ENCODE measurements at regions not wholly inside any gene's neighbourhood (a gene's known extent, or its start where the extent isn't known, plus 50 kb on each side); places are given as distances from the start of the nearest gene placed in this dataset.

- TF ChIP-seq, protein P1, sequence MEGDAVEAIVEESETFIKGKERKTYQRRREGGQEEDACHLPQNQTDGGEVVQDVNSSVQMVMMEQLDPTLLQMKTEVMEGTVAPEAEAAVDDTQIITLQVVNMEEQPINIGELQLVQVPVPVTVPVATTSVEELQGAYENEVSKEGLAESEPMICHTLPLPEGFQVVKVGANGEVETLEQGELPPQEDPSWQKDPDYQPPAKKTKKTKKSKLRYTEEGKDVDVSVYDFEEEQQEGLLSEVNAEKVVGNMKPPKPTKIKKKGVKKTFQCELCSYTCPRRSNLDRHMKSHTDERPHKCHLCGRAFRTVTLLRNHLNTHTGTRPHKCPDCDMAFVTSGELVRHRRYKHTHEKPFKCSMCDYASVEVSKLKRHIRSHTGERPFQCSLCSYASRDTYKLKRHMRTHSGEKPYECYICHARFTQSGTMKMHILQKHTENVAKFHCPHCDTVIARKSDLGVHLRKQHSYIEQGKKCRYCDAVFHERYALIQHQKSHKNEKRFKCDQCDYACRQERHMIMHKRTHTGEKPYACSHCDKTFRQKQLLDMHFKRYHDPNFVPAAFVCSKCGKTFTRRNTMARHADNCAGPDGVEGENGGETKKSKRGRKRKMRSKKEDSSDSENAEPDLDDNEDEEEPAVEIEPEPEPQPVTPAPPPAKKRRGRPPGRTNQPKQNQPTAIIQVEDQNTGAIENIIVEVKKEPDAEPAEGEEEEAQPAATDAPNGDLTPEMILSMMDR (IDR thresholded peaks at IDR 0.05; ENCODE audit: insufficient read depth, low read depth, low read length): no peak
- no peak for TF ChIP-seq EZH2 (IDR thresholded peaks at IDR 0.05; ENCODE audit: insufficient read depth, low read length)
Observed at GRCh38 chr16:85483424-85483823, 129.7 kb upstream of the GSE1 start.
